ENCODE measurements at regions not wholly inside any gene's neighbourhood (a gene's known extent, or its start where the extent isn't known, plus 50 kb on each side); places are given as distances from the start of the nearest gene placed in this dataset.

- TF ChIP-seq POLR2AphosphoS5 (IDR thresholded peaks at IDR 0.05; ENCODE audit: low read depth, low read length) (no peak), CTCF (IDR thresholded peaks at IDR 0.05) (no peak), TCF7L2 (IDR thresholded peaks at IDR 0.05; ENCODE audit: low read depth, low read length) (no peak), REST (IDR thresholded peaks at IDR 0.05; ENCODE audit: insufficient read depth in 1 of 2, low read depth in 2 of 2, low read length in 1 of 2) (no peak), SIN3A (IDR thresholded peaks at IDR 0.05; ENCODE audit: borderline replicate concordance, insufficient read depth, low read depth, low read length) (no peak)
These were observed 75.9 kb upstream of the VCAM1 start for GRCh38 chr1:100643471-100644196.

All from Panc1 (cell line).